ENCODE measurements at regions not wholly inside any gene's neighbourhood (a gene's known extent, or its start where the extent isn't known, plus 50 kb on each side); places are given as distances from the start of the nearest gene placed in this dataset.

DNA sequence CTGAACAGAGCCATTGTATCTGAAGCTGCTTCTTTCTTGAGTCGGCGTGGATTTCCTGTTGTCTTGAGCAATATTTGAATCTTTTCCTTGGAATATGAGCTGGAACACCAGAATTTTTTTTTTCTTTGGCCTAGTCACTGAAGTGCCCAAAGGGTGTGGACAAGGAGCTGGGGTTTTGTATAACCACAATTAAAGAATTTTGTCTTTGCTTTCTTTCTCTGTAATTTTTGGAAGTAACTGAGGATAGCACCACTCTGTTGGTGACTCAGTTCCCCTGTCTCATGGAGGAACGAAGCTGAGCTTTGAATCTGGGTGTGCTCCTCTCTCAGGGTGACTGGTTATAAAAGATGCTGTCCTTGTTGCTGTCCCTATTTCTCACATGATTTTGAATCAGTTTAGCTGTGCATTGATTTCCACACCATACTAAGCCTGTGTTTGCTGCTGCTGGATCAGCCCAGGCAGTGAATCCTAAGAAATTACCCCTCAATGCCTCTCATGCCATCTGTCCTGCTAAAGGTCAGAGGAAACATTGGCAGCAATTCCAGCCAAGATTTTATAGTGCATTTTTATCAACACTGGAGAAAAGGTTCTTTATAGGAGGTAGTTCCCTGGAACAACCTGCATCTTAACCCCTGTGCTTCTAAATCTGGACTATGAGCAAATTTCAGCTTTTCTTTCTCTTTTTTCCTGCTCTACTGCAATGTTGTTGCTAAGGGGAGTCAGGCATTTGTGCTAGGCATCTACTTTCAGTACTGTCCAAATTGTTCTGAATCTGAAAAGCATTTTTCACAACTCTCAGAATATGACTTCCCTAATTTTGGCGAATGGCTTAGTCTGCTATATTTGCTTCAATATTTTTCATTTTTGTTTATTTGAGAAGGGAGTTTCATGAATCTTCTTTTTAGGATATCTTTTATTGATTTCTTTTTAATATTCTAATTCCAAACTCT lies 540.8 kb downstream of the SOX6 start:
- no peak for DNase-seq (ENCODE audit: low read depth)

DNA sequence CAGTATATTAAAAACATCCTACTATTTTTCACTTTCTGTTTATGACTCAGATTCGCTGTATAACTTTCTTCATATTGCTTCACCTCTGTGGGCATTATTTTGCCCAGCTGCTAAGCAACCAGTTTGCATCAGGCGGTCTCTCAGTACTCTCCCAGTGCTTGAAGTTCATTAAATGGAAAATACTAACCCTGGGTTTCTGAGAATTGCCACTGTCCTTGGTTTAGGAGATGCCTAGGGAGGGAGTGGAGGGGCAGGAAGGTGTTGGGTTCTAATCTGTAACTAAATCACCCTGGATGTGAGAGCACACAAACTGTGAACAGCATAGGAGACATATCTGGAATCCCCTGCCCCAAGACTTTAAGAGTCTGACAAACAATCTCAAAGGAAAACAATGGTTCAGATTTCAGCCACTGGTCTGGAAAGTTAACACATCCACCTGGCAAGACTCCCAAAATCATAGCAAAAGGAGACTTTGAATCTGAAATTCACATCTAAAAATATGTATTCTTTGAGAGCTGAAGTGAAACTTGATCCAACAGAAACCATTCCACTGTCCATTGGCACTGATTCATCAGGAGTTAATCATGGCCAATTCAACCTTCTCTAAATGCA lies 540.0 kb downstream of the SOX6 start:
- DNase-seq (ENCODE audit: low read depth): no peak

DNA sequence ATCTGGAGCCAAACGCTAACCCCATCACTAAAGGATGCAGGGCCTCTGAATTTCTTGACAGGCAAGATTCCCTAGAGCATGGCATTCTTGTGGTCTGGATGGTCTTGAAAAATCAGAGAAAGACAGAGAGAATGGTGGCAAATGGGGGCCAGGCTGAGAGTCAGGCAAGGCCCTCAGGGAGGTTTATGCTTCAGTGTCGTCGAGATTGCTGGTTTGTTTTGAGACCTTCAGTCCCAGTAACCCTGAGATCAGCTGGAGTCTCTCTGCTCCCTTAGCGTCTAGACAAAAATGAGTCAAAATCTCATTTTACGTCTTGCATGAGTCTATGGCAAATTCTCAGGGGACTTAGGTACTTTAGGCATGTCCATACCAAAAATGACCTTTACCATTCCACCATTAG lies 539.3 kb downstream of the SOX6 start:
- DNase-seq (ENCODE audit: low read depth): no peak

DNA sequence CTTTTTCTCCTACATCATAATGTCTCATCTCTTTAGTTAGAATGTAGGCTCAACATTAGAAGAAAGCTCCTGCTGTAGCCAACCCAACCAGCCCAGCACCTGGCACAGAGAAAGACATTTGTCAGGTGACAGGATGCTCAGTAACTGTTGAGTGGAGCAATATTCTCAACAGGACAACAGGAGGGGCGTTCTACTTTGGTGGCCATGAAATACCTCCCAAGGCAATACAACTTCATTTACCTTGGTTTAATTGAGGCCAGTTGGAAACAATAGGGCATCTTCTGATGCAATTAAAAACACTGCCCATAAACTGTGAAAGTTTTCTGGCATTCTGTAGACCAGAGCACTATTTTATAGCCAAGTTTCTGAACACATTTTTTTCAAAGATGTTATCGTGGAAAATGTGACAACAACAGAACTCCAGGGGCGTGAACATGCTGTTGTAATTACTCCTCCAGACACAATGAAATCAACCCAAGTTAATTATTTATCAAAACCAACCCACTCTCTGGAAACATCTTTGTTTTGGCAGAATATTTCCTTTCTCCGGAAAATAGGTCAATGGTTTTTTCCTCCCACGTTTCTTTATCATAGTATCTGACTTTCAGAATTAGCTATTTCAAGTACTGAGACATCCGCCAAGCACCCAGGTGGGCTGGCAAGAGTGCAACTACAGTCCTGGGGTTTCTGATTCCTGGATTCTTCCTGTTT lies 538.1 kb downstream of the SOX6 start:
- DNase-seq (ENCODE audit: low read depth): no peak

DNA sequence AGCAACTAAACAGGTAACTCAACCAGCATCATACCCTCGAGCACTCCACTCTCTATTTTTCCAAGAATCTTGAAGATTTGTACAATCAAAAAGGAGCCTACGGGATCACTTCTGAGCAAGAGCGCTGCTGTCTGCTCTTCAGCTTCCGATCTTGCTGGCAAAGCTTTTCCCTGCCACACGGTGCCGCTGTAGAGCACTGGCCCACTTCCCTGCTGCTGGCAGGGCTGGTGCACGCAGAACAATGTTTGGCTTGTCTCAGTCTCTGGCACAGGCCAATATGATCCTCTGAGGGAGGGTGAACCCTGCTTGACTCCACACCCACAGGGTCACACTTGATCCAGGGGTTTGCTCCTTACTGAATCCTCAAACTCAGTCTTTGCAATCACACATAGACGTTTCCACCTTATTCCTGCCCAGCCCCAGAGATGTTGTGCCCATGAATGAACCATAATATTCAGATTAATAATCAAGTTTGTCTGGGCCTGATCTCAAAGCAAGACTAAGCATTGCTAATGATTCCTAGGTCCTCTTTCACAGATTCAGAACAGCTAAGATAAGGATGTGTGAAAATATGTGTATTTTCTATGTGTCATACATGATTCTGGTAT lies 536.6 kb downstream of the SOX6 start:
- DNase-seq (ENCODE audit: low read depth): no peak

DNA sequence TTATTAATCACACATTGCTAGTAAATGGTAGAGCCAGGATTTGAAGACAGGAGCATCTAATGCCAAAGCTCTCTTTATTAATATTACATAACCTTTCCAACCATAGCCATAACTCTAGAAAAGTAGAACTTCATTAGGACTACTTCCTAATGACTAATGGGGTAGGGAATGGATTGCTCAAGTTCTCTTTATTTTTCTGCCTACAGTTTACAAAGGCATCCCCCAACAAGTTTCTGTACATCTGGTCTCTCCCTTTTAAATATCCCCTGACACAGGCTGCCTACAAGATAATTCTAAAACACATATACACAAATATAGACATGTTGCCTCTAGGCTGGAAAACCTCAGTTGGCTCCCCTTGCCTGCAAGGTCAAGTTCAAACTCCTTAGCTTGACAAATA lies 534.9 kb downstream of the SOX6 start:
- no peak for DNase-seq (ENCODE audit: low read depth)

DNA sequence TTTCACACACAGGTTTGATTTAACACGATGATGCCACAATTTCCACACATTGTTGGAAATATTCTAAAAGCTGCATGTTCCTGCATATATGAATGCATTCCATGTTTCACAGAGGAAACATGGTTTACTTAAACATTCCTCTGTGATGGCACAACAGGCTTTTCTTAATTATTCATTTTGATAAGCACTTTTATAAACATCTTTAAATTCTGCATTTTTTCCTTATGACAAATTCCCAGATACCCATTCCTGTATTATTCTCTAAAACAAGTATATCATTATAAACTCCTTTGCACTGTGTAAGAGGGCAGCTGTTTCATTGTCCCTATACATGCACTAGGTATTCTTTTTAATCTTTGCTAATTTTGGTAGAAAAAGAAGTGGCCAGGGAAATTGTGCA lies 532.3 kb downstream of the SOX6 start:
- DNase-seq (ENCODE audit: low read depth): no peak

DNA sequence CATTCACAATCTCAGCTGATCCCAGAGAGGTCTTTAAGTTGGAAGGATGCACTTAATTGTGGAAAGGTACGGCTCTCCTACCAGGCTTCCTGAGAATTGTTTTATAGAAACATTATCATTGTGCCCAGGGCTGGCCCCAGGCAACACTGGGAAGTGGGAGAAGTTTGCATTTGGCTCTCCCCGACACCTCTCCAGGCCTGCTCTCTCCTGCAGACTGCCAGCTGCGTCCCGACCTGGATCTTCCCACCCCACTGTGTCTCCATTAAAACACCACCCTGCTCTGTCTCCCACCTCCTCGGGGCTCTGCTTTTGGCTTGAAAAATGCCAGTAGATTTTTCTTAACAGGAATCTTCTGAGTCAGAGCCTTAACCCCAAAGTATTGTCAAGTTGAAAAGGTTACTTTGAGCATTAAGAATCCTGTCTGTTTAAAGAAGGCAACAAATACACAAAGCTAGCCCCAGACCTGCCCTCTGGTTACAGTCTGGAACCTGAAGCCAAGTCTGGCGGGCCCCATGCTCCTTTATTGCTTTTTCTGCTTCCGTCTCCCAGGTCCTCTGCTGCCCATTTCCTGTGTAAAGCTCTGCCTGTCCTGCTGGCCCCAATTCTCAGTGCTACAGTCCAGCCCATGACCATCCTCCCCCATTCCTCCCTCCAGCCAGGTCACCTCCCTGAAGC lies 530.2 kb downstream of the SOX6 start:
- DNase-seq (ENCODE audit: low read depth): no peak

DNA sequence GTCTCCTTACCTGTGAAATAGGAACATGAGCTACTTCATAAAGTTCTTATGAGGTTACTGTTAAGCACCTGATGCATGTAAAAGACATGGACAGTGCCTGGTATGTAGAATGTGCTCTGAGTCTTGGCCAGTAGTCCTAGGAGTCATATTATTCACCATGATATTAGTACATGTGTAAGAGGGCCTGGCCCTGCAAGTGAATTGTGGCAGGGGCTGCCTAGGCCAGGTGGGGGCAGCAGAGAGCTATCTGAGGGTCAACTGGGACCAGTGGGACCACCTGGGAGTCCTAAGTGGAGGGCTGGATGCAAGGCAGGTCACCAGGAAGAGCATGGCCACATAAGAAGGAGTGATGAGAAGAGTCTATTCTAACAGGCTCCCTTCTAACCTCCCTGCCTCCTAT lies 529.5 kb downstream of the SOX6 start:
- no peak for DNase-seq (ENCODE audit: low read depth)

DNA sequence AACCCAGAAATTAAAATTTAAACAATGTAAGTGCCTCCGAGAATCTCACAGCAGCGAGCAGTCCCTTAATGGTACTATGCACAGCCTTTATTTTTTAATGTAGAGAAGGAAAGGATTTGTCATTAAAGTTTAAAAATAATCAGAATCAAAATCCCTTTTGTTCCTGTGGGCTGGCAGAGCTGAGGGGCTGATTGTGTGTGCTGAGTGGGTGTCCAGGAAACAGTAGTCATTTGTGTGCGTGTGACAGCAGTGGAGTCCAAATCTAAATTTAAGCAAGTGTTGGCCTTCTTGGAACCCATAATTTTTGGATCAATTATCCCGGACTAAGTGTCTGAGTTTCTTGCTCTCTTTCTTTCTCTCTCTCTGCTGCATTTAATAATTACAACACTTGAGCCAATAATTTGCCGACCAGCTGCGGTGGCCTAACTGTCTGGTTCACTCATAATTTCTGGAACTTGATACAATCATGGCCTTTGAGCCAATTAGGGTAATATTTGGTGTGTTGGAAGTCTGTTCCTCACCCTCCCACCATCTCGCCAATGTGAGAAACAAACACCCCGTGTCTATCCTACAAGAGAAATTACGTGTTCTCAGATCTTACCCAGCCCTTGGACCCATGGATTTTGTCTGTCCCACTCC lies 528.0 kb downstream of the SOX6 start:
- DNase-seq (ENCODE audit: low read depth): no peak

DNA sequence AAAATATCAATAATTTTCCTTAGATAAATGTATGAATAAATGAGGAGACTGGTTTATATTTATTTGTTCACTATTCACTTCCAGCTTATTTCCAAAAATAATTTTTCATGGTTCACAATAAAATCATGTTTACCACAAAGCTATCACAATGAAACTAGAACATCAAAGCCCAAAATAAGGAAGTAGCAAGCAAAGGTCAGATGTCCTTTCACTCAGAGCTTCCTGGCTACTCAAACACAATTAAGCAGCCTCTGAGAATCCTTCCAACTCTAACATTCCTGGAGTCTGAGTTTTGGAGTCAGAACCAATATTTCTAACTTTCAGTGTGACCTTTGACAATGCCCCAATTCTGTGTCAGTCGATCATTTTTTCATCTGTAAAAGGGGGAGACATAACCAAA lies 527.0 kb downstream of the SOX6 start:
- DNase-seq (ENCODE audit: low read depth): no peak

DNA sequence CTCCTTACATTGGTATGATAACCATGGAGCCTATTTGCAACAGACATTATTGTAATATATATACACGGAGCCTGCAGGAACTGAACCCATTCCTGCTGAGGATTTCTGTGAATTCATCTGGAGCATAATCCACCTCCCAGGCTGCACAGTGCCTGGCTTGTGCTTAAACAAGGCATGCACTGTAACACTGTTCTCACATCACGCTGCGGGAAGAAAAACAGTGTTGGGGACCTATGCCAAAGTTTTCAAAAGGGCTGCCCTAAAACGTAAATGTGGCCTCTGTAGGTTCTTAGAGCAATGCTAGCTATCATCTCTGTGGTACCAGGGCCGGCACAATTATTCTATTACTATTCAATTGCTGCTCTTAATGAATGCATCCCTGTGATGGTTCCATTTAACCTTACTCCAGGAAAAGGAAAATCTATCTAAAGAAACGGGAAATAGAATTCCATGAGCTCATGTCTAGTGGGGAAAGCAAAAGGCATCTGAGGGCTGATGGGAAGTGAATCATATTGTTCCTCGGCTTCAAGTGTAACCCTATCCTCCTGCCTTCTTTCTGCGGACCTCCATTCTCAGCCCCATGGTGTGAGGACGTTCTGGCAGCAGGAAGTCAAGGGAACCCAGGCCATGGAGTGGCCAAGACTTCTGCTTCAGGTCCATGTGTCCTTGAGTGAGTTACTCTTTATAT lies 525.5 kb downstream of the SOX6 start:
- DNase-seq (ENCODE audit: low read depth): no peak

DNA sequence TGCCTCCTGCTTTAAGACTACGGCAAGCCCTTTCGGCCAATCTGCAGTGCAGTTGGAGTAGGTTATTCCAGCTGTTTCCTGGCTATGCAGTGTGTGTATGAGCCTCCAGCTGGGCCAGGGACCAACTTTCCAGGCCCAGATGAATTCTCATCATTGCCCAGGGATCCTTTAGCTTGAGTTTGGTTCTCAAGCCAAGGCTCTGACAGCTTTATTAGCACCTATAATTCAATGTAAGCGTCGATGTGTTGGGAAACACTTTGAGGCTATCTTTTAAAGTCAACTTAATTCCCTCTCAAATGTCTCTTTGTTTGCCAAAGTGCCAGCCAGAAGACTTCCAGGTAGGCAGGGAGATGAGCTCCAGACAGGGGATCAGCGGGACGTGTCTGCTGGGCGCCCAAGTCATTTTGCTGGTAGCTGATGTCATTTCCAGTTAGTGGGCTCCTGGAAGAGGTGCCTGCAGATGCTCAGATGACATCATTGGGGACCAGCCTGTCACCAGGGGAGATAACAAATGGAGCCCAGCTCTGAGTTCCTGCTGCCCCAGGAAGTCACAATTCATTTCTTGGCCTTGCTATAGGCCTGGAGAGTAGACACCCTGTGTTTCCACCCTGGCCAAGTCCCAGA lies 520.4 kb downstream of the SOX6 start:
- no peak for DNase-seq (ENCODE audit: low read depth)

DNA sequence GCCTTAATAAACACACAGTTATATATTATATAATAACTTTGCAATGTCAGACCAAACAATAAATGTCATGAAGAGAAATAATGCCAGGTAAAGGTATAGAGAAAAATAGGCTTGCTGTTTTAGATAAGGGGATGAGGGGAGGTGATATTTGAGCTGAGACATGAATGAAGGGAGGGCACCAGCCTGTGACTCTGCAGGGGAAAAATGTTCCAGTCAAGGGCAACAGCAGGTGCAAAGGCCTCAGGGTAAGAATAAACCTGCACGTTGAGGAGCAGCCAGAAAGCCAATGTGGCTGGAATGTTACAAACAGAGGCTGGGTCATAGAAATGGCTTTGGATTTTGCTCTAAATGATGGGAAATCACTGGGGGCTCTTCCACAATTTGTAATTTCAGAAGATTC lies 519.6 kb downstream of the SOX6 start:
- DNase-seq (ENCODE audit: low read depth): no peak

DNA sequence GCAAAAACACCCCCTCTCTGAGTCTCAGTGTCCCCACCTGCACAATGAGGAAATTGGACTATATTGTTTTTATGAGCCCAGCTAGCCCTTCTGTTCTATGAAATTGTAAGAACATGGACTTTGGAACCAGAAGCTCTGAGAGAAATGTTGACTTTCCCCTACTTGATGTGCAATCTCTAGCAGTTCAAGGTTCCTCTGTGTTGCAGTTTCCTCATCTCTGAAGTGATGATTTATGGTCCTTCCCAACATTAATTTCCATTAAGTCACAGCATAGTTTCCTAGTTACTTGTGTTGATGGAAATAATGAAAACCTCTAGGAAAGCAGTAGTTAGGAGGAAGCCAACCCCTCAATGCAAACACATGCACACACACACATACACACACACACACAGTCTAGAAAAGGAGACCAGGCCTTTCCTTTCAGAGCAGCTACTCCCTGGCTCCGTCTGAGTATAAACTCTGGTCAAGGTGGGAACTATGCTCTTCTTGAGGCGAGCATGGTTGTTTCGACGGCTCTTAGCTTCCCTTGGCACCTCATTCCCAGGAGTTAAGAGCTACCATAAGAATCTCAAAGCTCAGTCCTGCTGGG lies 518.4 kb downstream of the SOX6 start:
- no peak for DNase-seq (ENCODE audit: low read depth)

DNA sequence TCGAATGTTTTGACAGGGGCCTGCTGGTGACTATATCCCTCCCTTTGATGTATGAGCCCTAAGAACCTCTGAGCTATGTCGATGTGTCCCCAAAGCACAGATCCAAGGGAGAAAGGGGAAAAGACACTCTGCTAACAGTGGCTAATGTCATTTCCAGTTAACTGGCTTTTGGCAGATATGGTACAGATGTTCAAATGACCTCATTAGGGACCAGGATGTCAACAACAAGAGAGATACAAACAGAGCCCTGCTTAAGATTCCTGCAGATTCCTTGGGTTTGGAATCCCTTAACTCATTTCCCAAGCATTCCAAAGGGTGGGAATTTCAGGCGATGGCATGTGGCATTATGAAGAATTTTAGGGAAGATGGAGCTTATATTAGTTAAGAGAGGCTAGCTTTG lies 517.3 kb downstream of the SOX6 start:
- no peak for DNase-seq (ENCODE audit: low read depth)

DNA sequence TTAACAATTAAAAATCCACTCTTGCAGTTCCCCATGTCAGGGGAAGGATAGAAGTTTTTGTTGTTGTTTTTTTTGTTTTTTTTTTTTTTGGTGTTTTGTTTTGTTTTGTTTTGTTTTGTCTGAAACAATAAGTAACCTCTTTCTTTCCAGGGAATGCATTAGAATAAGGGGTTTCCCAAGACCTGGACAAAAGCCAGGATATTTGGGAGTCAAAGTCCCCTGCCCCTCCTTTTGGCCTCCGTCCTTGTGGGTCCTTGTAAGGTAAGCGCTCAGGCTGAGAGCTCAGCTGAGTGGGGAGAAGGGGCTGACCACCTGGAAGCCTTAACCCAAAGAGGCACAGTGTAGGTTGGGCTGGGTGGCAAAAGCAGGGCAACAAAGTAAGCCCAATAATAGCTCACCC lies 515.4 kb downstream of the SOX6 start:
- DNase-seq (ENCODE audit: low read depth): no peak

DNA sequence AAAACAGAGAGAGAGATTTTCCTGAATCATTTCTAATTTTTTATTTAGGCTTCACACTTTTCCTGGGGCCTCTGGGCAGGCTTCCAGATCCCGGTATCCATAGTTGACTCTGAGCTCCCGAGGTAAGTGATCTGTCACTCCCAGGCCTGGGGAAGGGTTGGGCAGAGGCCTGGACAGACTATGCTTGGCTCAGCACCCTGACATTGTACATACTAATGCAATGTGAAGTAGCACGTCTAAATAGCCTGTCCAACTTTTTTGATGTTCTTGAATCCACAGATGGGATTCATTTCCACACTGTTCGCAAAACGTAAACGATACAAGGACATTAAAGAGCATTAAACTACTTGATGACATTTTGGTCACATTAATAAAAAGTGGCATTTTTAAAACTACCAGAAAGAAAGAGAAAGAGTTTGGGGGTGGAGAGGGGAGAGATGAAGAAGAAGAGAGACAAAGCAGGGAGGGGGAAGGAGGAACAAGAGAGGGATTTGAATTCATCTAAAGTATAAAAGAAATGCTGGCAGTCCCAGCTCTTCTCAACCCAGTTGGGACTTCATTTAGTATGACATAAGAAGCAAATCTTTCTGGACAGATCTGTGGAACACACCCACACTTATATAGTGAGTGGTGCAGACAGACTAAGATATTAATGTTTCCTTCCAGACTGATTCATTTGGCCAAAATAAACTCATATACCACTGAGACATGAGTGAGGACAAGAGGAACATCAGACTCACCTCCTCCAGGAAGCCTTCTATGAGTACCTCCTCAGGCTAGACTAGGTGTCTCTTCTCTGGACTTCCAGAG lies 514.2 kb downstream of the SOX6 start:
- DNase-seq (ENCODE audit: low read depth): no peak

DNA sequence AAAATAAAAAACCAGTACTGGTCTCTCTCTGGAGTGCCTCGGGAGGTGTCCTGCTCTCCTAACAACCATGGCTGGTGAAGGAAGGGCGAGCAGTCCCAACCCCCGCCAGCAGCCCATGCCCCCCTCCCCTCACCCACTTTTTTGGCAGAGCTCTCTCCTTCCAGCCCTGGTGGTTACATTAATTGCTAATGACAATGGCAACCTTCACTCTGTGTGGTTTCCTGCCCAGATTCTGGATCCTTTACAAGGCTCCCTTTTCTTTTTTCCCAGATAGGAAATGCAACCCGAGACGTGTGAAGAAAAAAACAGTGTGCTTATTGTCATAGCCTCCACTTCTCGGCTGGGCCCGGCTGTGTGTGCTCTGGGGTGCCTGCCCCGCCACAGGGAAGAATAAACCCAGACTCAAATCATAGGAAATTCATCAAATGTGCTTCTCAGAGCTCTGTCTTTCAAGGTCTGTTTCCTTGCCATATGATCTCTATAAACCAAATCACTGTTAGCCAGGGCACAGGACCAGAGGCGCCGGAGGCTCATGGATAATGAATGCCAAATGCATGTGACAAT lies 513.0 kb downstream of the SOX6 start:
- no peak for DNase-seq (ENCODE audit: low read depth)

All from activated T-helper 1 cell treated with Interleukin-2 at 50 U/mL for 16 hours (primary cell).